Osteoblast (primary cell): ENCODE measurements at regions not wholly inside any gene's neighbourhood (a gene's known extent, or its start where the extent isn't known, plus 50 kb on each side); places are given as distances from the start of the nearest gene placed in this dataset.

Experiments
- DNase-seq: peaks from one replicate; pipeline ENCODE4 v3.0.0; 2011; ENCODE audit warnings: low spot score, mixed read lengths; ENCODE audit not compliant: insufficient read length; ENCODE audit errors: missing footprints
- H2AFZ ChIP-seq: 2 replicates; pipeline ENCODE4 v1.6.0; 2011; ENCODE audit warnings: mild to moderate bottlenecking, low read length
- H3K27ac ChIP-seq: 2 replicates; pipeline ENCODE4 v1.5.1; 2011; ENCODE audit warnings: mild to moderate bottlenecking, low read depth, low read length, moderate library complexity
- H3K27me3 ChIP-seq: 2 replicates; pipeline ENCODE4 v1.6.0; 2012; ENCODE audit warnings: mild to moderate bottlenecking, control low read depth, inconsistent platforms, low read length, moderate library complexity; ENCODE audit not compliant: insufficient read depth
- H3K36me3 ChIP-seq: 2 replicates; pipeline ENCODE4 v1.5.1; 2011; ENCODE audit warnings: mild to moderate bottlenecking, low read length, control low read depth, moderate library complexity; ENCODE audit not compliant: insufficient read depth
- H3K4me1 ChIP-seq: 2 replicates; pipeline ENCODE4 v1.5.1; 2011; ENCODE audit warnings: mild to moderate bottlenecking, low read length, control low read depth, moderate library complexity; ENCODE audit not compliant: insufficient read depth
- H3K4me2 ChIP-seq: 2 replicates; pipeline ENCODE4 v1.6.0; 2011; ENCODE audit warnings: mild to moderate bottlenecking, low read length; ENCODE audit not compliant: insufficient read depth
- H3K4me3 ChIP-seq: fragments of 200-600 bp; sonication (generic); 3 replicates; pipeline ENCODE4 v1.5.1; 2012; ENCODE audit warnings: mild to moderate bottlenecking, low read length, inconsistent platforms; ENCODE audit not compliant: insufficient read depth
- H3K79me2 ChIP-seq: 2 replicates; pipeline ENCODE4 v1.6.0; 2012; ENCODE audit warnings: mild to moderate bottlenecking, low read length, control low read depth, inconsistent platforms; ENCODE audit not compliant: insufficient read depth
- H3K9me3 ChIP-seq: 2 replicates; pipeline ENCODE4 v1.5.1; 2011; ENCODE audit warnings: low read depth, low read length, control low read depth
- H4K20me1 ChIP-seq: 2 replicates; pipeline ENCODE4 v1.6.0; 2012; ENCODE audit warnings: mild to moderate bottlenecking, low read length, control low read depth; ENCODE audit not compliant: insufficient read depth
- CTCF ChIP-seq: IDR thresholded peaks from 2 replicates; pipeline ENCODE4 v1.5.1; 2011; ENCODE audit warnings: mild to moderate bottlenecking, low read depth, low read length, moderate library complexity; ENCODE audit errors: extremely low read depth

GRCh38 chr2:57878866-57879210, 167.8 kb upstream of the VRK2 start:
- Histone ChIP-seq H2AFZ (no peak overlapping the region), H3K9me3 (no peaks in the 10 kb centered on the region), H4K20me1 (no peaks in the 10 kb centered on the region), H3K27me3 (no peaks in the 10 kb centered on the region), H3K4me3 (no peak overlapping the region), H3K4me2 (no peak overlapping the region), H3K4me1 (peaks cover 30% of the 10 kb centered on the region), H3K36me3 (no peaks in the 10 kb centered on the region), H3K27ac (no peak overlapping the region), H3K79me2 (no peaks in the 10 kb centered on the region)
- no peak for TF ChIP-seq CTCF
- DNase-seq = no peak

GRCh38 chr2:57880446-57880845, 166.2 kb upstream of the VRK2 start:
- no peaks in the 10 kb centered on the region for H3K27me3 ChIP-seq
- no peak overlapping the region for H3K27ac ChIP-seq
- no peak overlapping the region for H3K4me3 ChIP-seq
- H3K9me3 ChIP-seq = no peaks in the 10 kb centered on the region
- no peak for DNase-seq
- H3K36me3 ChIP-seq = no peaks in the 10 kb centered on the region
- H3K4me1 ChIP-seq = peaks cover 30% of the 10 kb centered on the region
- no peaks in the 10 kb centered on the region for H4K20me1 ChIP-seq
- no peak overlapping the region for H2AFZ ChIP-seq
- TF ChIP-seq CTCF = no peak
- H3K4me2 ChIP-seq = no peak overlapping the region
- no peaks in the 10 kb centered on the region for H3K79me2 ChIP-seq

GRCh38 chr2:57880967-57881366, 165.6 kb upstream of the VRK2 start:
- Histone ChIP-seq H3K4me1 (peaks cover 31% of the 10 kb centered on the region), H3K36me3 (no peaks in the 10 kb centered on the region), H3K27me3 (no peaks in the 10 kb centered on the region), H3K79me2 (no peaks in the 10 kb centered on the region), H2AFZ (no peak overlapping the region), H3K4me3 (no peak overlapping the region), H3K9me3 (no peaks in the 10 kb centered on the region), H4K20me1 (no peaks in the 10 kb centered on the region), H3K4me2 (no peak overlapping the region), H3K27ac (peak overlapping the region; percentile 64)
- no peak for DNase-seq
- no peak for TF ChIP-seq CTCF

GRCh38 chr2:57881998-57882888, 164.4 kb upstream of the VRK2 start:
- H2AFZ ChIP-seq = peak overlapping the region; percentile 86
- peak overlapping the region; percentile 55 for H3K4me3 ChIP-seq

More at GRCh38 chr2:57881998-57882888, 164.4 kb upstream of the VRK2 start:
- Histone ChIP-seq H3K27me3 (no peaks in the 10 kb centered on the region), H3K4me1 (peaks cover 35% of the 10 kb centered on the region), H3K79me2 (no peaks in the 10 kb centered on the region), H3K4me2 (peak overlapping the region; percentile 68), H3K9me3 (no peaks in the 10 kb centered on the region), H3K27ac (peak overlapping the region; percentile 64), H3K36me3 (no peaks in the 10 kb centered on the region), H4K20me1 (no peaks in the 10 kb centered on the region)
- no peak for TF ChIP-seq CTCF
- DNase-seq = peak; percentile 41
